Nephron progenitor cell (in vitro differentiated cells): ENCODE measurements at regions not wholly inside any gene's neighbourhood (a gene's known extent, or its start where the extent isn't known, plus 50 kb on each side); places are given as distances from the start of the nearest gene placed in this dataset.

Experiments
- DNase-seq: peaks from one replicate; pipeline ENCODE4 v3.0.0; 2021
- H3K27ac Mint-ChIP-seq: 2 replicates; pipeline ENCODE4 v1.8.0; 2021; ENCODE audit warnings: mild to moderate bottlenecking, moderate library complexity, mixed read lengths
- H3K27me3 Mint-ChIP-seq: 2 replicates; pipeline ENCODE4 v1.8.0; 2021; ENCODE audit warnings: mild to moderate bottlenecking, low read depth, mixed read lengths; ENCODE audit not compliant: poor library complexity
- H3K36me3 Mint-ChIP-seq: 2 replicates; pipeline ENCODE4 v1.8.0; 2021; ENCODE audit warnings: low read depth, mixed read lengths
- H3K4me1 Mint-ChIP-seq: 2 replicates; pipeline ENCODE4 v1.8.0; 2021; ENCODE audit warnings: mixed read lengths
- H3K4me3 Mint-ChIP-seq: 2 replicates; pipeline ENCODE4 v1.8.0; 2021; ENCODE audit warnings: mild to moderate bottlenecking, moderate library complexity, mixed read lengths
- H3K9me3 Mint-ChIP-seq: 2 replicates; pipeline ENCODE4 v1.8.0; 2021; ENCODE audit warnings: mild to moderate bottlenecking, moderate library complexity, mixed read lengths
- TF ChIP-seq, protein P1 (sequence below): fragments of 200-600 bp; sonication (generic); IDR thresholded peaks from 2 replicates; pipeline ENCODE4 v1.5.0; 2021; ENCODE audit warnings: antibody characterized with exemption

DNA sequence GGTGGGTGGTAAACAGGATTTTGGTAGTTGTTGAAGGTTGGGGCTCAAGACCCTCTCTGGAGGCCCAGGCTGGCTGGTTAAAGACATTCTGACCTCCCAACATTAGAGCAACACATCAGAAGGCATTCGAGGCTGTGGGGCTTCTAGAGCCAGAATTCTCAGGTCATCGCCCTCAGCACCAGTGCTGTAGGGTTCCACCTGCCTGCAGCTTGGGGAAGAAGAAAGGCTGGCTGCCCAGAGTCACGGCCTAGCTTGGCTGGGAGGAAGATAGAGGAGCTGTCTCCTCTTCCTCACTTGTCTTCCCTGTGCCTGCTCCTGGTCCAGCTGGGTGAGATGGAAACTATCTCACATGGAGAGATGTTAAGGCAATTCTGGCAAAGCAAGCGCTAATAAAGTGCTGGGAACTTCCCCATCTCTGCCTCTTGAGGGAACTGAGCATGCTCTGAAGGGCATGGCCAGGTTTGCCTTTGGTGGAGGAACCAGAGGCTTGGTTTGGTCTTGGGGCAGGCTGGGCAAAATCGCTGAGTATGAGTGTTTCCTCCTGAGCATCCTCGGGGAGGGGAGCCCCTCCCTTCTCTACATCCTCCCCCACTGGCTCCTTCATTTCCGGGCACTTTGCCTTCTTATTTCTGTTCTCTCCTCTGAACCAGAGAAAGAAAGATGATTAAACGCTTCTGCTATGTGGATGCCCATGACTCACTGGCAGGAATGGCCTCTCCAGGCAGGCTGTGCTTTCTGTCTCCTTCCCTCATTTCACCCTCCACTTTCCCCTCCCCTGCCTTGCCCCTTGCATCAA lies 509.0 kb upstream of the PODXL start:
- TF ChIP-seq, protein P1, sequence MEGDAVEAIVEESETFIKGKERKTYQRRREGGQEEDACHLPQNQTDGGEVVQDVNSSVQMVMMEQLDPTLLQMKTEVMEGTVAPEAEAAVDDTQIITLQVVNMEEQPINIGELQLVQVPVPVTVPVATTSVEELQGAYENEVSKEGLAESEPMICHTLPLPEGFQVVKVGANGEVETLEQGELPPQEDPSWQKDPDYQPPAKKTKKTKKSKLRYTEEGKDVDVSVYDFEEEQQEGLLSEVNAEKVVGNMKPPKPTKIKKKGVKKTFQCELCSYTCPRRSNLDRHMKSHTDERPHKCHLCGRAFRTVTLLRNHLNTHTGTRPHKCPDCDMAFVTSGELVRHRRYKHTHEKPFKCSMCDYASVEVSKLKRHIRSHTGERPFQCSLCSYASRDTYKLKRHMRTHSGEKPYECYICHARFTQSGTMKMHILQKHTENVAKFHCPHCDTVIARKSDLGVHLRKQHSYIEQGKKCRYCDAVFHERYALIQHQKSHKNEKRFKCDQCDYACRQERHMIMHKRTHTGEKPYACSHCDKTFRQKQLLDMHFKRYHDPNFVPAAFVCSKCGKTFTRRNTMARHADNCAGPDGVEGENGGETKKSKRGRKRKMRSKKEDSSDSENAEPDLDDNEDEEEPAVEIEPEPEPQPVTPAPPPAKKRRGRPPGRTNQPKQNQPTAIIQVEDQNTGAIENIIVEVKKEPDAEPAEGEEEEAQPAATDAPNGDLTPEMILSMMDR = no peak
- no peak for DNase-seq
- H3K27ac Mint-ChIP-seq = no peak overlapping the region
- H3K4me1 Mint-ChIP-seq = peaks cover 5% of the 10 kb centered on the region
- H3K4me3 Mint-ChIP-seq = no peak overlapping the region
- no peaks in the 10 kb centered on the region for H3K9me3 Mint-ChIP-seq
- H3K27me3 Mint-ChIP-seq = peaks cover 30% of the 10 kb centered on the region
- no peaks in the 10 kb centered on the region for H3K36me3 Mint-ChIP-seq

DNA sequence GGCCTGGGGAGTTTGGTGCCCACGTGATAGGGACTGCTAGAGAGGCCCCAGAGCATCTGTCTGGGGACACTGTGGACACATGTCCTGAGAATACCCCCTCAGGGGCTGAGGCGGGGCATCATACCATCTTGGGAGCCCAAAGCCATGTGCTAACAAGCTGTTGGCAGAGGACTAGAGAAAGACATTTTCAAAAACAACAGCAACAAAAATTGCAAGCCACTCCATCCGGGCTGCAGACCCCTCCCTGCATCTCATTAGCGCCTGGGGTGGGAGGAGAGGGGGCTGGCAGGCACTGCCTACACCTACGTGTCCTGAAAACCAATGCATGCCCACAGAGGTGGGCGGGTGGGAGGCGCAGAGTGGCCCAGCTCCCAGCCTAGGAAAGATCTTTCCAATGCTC lies 507.4 kb upstream of the PODXL start:
- no peak for DNase-seq
- TF ChIP-seq, protein P1 = no peak
- no peaks in the 10 kb centered on the region for H3K9me3 Mint-ChIP-seq
- peaks cover 18% of the 10 kb centered on the region for H3K27me3 Mint-ChIP-seq
- peaks cover 5% of the 10 kb centered on the region for H3K4me1 Mint-ChIP-seq
- no peak overlapping the region for H3K27ac Mint-ChIP-seq
- H3K4me3 Mint-ChIP-seq = no peak overlapping the region
- no peaks in the 10 kb centered on the region for H3K36me3 Mint-ChIP-seq

DNA sequence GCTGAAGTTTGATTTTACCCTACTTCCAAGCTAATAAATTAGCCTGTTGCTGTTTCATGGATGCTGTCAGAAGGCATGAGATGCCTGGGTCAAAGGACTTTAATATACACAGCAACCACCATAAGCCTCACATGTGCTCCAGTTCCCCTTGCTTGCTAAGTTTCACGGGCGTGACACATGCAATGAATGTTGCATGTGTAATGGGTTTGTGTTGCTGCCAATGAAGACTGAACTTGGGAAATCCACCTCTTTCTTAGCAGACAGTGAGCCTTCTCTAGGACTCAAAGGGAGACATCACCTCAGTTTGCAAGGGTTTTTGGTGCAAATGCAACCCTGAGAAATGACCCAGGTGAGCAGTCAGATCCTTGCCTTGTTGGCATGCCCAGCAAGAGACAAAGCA lies 505.5 kb upstream of the PODXL start:
- Mint-ChIP-seq H3K27me3 (peaks cover 10% of the 10 kb centered on the region), H3K27ac (no peak overlapping the region), H3K36me3 (no peaks in the 10 kb centered on the region), H3K9me3 (peaks cover 10% of the 10 kb centered on the region), H3K4me3 (no peak overlapping the region), H3K4me1 (peaks cover 5% of the 10 kb centered on the region)
- TF ChIP-seq, protein P1 = no peak
- no peak for DNase-seq

DNA sequence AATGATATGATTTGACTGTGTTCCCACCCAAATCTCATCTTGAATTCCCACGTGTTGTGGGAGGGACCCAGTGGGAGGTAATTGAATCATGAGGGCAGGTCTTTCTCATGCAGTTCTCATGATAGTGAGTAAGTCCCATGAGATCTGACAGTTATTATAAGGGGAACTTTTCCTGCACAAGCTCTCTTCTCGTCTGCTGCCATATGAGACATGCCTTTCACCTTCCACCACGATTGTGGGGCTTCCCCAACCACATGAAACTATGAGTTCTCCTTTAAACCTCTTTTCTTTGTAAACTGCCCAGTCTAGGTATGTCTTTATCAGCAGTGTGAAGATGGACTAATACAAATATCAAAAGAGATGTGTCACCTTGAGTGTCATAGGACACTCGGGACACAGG lies 502.7 kb upstream of the PODXL start:
- Mint-ChIP-seq H3K4me1 (no peaks in the 10 kb centered on the region), H3K27ac (no peak overlapping the region), H3K27me3 (peaks cover 13% of the 10 kb centered on the region), H3K9me3 (peaks cover 15% of the 10 kb centered on the region), H3K4me3 (no peak overlapping the region), H3K36me3 (no peaks in the 10 kb centered on the region)
- TF ChIP-seq, protein P1 = no peak
- no peak for DNase-seq

DNA sequence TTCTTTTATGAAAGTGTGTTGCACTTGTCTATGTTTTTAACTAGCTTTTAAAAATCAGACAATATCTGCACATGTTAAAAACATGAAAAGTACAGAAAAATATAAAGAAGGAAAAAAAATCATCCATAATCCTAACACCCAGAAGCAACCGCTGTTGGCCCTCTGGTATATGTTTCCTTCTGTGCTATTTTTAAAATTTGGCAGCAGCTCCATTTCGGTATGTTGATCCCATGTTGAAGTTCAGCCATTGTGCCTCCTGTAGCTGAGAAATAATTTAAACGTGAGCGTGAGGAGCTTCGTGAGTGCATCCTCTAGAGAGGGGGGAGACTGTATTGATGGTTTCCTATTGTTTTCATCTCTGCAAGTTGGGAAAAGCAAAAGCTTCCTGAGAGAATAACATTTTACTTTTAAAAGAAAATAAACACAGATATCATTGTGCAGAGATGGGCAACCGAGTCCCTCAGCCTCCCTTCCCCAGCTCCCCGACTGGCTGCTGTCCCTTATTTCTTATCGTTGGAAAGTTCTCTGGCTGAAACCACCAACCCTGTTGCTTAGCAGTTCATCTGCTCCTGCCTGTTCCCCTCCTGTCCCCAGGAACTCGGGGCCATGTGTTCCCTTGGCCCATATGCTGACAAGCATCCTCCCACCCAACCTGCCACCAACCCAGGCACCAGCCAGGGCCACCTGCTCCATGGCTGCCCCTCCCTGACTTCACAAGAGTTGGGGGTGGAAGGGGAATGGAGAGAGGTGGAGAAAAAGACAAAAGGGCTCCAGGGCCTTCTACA lies 499.1 kb upstream of the PODXL start:
- no peaks in the 10 kb centered on the region for H3K4me1 Mint-ChIP-seq
- TF ChIP-seq, protein P1 = no peak

More for the DNA sequence above, 499.1 kb upstream of the PODXL start:
- H3K4me3 Mint-ChIP-seq = no peak overlapping the region
- H3K9me3 Mint-ChIP-seq = peaks cover 20% of the 10 kb centered on the region
- H3K27ac Mint-ChIP-seq = no peak overlapping the region
- H3K36me3 Mint-ChIP-seq = no peaks in the 10 kb centered on the region
- peaks cover 8% of the 10 kb centered on the region for H3K27me3 Mint-ChIP-seq
- no peak for DNase-seq
